GM18508 (cell line): ENCODE measurements at regions not wholly inside any gene's neighbourhood (a gene's known extent, or its start where the extent isn't known, plus 50 kb on each side); places are given as distances from the start of the nearest gene placed in this dataset.
"Not testable (repeated sequence)": the region's sequence is repeated elsewhere in the genome, so short reads cannot be mapped to it uniquely, and the experiment has no call there.

Experiments
- ATAC-seq: cut with Tn5 transposase; IDR thresholded peaks from one replicate; pipeline ENCODE4 v1.9.1; 2021; ENCODE audit warnings: moderate number of reproducible peaks; ENCODE audit not compliant: insufficient read depth, unreplicated experiment

DNA sequence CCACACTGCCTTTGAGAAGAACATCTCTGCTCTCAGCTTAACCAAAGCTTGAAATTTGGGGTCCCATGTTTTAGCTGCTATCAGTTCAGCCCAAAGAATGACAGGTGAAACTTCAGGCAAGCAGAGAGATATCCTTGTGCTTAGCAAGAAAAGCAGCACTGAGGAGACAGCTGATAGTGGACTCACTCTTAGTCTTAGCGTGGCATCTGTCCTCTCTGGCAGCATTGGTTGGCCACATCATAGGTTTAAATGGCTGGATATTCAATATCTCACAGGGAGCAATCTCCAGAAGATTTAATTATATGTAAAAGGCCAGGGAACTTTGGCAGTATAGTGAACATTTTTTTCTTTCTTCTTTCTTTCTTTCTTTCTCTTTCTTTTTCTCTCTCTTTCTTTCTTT is 131.1 kb upstream of the SGK1 start:
- no peak for ATAC-seq

DNA sequence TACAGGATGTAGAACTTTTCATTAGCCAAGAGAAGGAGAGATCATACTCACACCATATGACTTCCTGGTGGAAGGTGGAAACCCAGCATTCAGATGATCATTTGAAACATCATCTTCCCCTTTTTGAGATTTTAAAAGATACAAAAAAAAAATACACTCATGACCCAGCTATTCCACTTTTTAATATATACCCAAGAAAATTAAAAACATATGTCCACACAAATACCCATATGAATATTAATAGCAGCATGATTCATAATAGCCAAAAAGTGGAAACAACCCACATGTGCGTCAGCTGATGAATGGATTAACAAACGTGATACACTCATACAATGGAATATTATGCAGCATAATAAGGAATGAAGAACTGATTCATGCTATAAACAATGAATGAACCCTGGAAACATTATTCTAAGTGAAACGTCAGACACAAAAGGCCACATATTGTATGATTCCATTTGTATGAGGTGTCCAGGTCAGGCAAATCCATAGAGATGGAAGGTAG is 130.0 kb upstream of the SGK1 start:
- no peak for ATAC-seq

DNA sequence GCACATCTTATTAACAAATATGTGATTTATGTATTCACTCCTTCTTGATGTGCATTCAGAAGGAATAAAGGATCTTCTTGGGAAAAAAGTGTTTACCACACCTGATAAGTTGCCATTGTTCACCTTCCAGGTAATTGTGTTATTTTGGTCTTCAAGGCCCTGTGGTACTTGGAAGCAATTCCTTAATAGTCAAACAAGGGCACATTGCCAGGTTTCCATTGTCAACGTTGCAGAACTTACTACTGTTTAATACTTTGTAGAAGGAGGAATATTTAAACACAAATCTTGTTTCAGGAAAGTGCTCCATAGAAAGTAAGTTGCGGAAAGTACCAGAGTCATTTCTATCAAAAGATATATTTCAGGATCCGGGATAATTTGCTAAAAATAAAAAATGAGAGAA is 129.5 kb upstream of the SGK1 start:
- no peak for ATAC-seq

DNA sequence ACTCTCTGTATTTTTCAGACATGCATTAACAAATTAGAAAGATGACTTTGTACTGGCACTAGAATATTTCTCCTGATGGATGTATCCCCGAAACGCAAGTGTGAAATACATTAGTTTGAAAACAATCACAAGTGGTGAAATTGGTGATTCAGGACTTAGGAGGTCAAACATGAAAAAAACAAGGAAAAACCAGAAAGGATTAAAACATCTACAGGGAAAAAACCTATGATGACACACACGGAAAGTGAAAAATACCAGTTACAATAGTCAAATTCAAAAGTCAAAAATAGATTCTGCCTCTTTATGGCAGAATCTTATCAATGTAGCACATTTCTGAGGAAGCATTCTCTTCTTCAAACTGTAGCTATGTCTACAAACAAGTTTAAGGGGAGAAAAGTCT is 129.0 kb upstream of the SGK1 start:
- no peak for ATAC-seq

DNA sequence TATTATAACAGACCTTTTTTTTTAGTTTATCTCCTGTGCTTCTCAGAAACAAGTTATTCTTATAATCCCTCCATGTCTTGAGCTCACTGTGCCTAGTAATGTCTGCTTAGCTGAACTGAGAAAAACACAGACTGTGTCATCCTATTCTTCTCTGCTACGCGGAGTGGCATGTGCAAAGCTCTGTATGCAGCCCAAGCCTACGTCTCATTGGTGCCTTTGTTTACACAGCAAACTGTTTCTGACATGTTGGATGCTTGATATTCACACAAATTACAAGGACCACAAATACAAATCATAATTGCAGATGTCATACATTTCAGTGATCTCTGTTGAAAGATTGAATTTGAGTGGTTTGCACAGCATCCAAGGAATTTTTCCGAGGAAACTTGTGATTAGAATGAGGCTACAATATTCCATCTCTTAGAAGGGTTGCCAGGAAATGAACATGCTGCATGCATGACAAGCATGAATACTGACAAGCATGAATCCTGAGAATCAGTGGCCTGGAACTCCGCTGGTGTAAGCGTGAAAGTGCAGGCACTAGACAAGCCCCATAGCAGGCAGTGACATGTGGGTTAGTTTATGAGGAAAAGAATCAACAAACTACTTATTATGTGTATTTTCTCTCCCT is 128.4 kb upstream of the SGK1 start:
- ATAC-seq, result no peak

DNA sequence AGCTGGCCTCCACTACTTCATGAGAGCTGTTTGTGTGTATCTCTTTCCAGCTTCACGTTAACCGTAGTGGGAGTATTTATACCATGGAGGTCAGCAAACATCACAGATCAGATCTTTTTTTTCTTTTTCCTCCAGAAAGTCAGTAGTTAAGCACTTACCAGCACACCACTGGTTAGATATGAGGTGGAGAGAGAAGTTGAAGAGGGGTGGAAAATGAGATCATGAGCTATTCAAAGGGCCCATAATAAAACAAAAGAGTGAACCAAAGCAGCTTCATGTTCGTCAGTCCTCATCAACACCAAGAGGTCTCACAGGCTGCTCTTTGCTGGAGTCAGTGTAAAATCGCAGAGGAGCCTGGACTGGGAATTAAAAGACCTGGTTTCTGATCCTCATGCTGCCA is 125.1 kb upstream of the SGK1 start:
- no peak for ATAC-seq

DNA sequence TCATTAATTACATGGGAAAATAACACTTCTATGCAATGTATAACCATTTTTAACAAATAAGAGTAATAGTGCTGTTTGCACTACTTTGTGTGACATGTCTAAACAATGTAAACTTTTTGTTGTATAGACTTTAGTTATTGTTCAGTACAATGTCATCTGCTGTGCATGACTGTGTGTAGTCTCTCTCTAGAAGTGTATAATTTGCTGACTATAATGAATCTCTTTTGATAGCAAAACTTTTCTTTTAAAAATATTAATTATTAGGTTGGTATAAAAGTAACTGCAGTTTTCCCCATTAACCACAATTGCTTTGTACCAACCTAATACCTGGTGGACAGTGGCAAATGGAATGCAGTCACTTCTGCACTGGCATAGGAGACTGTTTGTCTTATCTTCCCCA is 124.2 kb upstream of the SGK1 start:
- ATAC-seq, result no peak

DNA sequence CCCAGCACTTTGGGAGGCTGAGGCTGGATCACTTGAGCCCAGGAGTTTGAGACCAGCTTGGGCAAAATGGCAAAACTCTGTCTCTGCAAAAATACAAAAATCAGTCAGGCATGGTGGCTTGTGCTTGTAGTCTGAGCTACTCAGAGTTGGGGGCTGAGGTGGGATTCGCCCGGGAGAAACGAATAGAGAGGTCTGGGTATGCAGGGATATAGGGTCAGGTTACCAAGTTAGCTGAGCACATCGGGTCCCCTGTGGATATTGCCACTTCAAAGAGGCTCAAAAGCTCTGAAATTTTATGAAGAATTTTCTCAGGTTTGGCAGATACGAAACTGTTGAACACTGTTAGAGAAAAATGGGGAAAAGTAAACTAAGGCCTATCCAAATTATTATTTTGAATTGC is 120.9 kb upstream of the SGK1 start:
- ATAC-seq, result no peak

DNA sequence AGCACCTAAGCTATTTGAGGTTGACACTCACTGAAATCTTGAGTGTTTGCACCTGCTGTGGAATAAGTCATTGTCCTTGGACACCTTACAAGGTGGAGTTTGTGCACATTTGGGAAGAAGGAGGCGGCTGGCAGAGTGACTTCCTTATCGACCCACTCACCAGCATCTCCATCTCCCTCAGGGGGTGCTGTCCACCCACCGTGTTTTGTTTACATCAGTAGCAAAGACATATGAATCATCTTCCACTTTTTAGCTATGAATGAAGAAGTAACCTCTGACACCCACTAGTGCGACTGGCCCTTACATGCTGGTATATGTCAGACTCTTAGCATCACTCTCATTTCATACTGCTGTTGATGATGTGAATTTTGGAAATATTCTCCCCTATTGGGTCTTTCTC is 119.5 kb upstream of the SGK1 start:
- ATAC-seq, result no peak

DNA sequence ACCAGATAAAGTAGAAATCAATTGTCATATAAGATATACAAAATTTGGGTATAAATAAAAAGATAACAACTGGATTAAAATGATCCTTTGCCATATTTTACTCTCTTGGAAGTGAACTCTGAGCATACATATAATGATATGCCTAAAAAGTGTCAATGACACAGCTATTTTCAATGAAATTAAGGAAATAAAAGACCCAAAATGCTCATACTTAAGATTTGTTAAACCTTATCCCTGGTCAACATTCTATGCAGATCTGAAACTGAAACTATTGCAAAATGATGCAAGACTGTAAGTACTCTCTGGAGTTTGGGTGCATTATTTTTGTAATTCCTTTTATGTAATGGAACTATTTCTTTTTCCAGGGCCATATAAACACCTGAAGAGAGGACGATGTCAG is 119.0 kb upstream of the SGK1 start:
- no peak for ATAC-seq

DNA sequence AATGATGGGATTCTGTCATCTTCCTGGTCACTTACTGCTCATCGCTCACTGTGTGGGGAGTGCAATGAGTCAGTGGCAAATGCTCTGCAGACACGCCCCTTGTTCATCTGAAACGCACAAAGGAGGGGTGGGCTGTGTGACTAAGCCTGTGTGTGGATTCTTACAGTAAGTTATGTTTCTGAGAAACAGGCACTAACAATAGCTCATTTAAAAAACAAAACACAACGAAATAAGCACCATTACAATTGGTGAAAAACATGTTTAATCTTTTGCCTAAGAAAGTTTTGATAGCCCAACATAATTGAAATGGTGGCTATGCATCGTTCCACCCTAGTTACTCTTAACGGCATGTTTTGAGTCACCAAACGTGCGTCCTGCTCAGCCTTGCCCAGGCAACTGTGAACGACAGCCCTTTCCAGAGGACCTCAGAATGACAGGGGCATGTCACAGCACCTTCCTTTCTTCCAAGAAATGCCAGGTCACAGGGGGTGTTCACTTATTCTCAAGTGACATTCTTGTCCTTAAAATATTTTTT is 118.4 kb upstream of the SGK1 start:
- peak; percentile 88 for ATAC-seq

DNA sequence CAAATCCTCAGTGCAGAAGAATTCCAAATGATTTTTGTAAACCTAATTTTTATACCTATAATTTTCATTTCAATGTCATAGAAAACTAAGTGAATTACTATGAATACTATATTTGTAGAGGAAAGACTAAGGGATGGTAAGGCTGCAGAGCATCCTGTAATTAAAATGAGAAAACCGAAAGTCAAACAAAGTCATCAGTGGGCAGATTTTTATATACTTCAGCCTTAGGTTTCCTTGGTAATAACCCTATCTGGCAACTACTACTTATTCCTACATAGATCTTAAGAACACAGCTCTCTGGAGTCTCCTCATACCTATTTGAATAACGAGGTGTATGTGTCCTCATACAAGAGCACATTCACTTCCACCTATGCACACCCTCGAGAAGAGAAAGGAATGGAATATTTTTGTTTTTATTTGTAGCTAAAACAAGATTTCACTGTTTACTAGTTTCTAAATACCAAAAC is 117.9 kb upstream of the SGK1 start:
- ATAC-seq, result peak; percentile 5

DNA sequence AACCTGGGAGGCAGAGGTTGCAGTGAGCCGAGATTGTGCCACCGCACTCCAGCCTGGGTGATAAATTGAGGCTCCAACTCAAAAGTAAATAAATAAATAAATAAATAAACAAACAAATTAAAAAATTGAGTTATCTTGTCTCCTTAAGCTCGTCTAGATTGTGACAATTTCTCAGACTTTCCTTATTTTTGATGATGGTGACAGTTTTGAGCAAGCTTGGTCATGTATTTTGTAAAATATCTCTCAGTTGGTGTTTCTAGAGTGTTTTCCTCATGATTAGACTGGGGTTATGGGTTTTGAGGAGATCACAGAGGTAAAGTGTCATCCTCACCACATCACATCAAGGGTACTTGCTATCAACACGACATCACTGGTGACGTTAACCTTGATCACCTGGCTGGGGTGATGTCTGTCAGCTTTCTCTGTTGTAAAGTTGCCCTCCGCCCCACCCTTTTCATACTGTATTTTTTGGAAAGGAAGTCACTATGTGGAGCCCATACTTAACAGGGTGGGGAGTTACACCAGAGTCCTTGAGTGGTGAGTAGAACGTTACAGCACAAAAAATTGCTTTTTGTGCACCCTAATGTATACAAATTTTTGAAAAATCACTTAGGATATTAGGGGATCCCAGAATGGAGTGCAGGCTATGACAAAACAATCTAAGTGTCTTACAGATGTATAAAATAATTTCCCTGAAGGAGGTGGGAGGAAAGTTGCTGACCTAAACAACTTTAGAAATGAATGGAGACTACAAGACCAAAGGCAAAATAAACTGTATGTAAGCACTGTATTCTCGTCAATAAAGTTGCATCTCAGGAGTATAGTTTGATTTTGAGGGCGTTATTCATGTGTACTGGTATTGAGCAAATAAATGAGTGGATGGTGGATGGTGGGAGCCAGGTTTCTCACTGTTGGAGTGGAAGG is 116.4 kb upstream of the SGK1 start:
- ATAC-seq, result no peak

DNA sequence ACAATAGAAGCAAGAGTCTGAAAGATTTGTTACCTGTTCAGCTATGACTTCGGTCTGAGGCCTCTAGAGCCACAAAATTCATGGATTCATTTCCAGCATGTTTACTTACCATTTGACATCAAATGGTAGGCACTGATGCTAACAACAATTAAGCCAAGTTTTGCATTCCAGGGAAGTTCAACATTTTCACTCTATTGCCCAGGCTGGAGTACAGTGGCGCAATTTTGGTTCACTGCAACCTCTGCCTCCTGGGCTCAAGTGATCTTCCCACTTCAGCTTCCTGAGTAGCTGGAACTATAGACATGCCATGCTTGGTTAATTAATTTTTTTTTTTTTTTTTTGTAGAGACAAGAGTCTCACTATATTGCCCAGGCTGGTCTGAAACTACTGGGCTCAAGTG is 114.1 kb upstream of the SGK1 start:
- ATAC-seq, result no peak

DNA sequence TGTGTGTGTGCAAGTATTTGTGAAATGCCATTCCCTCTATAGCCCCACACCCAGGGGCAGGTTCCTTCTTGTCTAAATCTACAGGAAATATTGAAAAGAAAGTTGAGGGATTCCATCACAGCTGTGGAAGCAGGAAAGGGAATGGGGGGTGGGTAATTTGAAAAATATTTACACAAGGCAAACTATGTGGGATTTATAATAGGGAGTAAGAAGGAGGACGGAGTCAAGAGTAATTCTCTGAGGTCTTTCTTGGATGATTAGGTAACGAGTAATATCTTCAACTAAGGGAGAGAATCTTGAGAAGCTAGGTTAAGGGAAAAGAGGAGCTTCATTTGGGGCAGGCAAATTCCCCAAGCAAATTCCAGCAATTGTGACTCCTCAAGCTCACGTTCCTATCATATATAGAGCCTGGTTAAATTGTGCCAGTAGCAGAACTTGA is 113.5 kb upstream of the SGK1 start:
- ATAC-seq, result no peak

DNA sequence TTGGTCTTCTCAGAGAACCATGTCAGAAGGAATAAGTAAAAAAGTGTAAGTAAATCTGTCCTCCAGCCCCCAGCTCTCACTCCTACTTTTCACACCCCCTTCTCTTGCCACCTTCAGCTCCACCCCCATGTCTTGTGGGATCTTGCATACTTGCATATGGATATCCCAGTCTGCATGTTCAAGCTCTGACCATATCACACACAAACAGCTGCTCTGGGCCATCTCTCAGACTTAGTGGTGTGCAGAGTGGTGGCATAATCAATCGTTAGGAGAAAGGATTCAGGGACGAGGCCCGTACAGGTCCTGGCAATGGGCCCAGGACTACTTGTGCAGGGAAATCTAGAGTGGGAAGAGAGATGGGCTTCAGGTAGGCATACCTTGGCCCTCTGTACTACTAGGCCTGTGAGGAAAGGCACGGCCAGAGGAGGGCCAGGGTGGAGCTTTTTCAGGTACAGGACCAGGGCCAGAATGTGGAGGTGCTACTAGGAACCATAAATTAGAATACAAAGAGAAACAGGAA is 112.0 kb upstream of the SGK1 start:
- no peak for ATAC-seq

DNA sequence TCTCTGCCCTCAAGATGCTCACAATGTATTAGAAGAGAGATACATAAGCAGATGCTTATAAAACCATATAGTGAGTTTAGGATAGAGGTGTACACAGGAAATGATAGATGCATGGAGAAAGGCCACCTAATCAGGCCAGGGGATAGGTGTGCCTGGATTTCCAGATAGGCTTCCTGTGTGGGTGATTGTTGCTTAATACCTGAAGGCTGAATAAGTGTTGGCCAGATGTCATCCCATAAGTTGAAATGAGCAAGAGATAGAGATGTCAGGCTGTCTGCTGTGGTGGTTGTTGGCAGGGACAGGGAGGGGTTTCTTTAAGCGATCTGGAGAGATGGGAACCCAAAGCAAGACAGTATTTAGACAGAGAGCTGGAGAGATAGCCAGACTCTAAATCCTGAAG is 109.8 kb upstream of the SGK1 start:
- no peak for ATAC-seq

DNA sequence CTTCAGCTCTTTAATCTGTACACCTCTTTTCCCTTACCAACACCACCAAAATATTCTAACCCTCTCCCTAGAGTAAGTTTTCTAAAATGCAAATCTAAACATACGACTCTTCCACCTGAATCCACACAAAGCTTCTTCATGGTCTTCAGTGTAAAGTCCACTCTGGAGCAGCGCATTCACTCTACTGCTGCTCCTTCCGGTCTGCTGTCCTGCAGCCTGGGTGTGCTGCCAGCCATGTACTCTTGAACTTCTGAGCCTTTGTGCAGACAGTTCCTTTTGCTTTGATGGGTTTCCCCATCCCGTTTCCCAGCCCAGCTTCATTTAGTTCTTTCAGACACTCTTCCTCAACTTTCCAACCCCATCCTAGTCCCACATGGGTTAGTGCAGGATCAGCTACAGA is 108.7 kb upstream of the SGK1 start:
- no peak for ATAC-seq

DNA sequence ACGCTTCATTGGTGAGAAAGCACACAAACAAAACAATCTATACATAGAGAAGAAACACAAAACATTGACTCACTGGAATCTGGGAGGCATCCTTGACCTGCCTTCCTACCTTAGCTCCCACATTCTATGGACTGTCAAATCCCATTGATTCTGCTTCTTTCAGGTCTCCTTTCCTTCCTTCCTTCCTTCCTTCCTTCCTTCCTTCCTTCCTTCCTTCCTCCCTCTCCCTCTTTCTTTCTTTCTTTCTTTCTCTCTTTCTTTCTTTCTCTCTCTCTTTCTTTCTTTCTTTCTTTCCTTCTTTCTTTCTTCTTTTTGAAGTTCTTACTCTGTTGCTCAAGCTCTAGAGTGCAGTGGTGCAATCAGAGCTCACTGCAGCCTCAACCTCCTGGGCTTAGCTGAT is 108.0 kb upstream of the SGK1 start:
- ATAC-seq, result not testable (repeated sequence)

DNA sequence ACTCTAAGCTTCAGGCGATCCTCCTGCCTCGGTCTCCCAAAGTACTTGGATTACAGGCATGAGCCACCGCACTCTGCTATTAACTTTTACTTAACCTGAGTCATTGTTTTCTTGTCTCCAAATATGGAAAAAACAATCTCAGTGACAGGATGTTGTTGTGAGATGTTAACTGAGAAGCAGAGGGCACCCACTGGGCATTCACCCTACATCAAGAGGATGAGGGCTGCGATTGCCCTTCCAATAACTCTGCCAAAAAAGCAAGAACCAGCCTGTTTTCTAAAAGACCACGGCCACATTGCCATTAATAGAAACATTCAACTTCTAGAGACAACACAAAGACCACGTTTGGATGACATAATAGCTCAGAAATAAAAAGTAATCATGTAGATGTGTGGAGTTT is 107.6 kb upstream of the SGK1 start:
- ATAC-seq, result no peak

DNA sequence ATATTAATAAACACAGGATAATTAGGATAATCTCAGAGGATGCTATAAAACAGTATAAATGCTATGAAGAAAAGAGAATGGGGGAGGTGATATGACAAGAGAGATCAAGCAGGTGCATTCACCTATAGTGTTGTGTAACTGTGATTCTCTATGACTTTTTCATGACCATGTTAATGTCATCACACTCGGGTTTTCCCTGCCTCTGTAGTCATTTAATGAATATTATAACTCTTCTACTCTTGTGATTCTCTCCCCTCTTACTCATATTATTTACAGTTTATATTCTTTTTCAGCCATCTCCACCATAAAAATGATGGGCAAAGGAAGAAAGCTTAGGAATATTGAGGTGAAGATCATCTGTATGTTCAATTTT is 106.9 kb upstream of the SGK1 start:
- ATAC-seq, result no peak
